ENCODE measurements at regions not wholly inside any gene's neighbourhood (a gene's known extent, or its start where the extent isn't known, plus 50 kb on each side); places are given as distances from the start of the nearest gene placed in this dataset.
A peak's percentile ranks its signal among the peaks of the same experiment; 100 is the strongest.

- no peak for DNase-seq
These were observed 193.5 kb upstream of the CCDC150 start for GRCh38 chr2:196445991-196446390.

DNA sequence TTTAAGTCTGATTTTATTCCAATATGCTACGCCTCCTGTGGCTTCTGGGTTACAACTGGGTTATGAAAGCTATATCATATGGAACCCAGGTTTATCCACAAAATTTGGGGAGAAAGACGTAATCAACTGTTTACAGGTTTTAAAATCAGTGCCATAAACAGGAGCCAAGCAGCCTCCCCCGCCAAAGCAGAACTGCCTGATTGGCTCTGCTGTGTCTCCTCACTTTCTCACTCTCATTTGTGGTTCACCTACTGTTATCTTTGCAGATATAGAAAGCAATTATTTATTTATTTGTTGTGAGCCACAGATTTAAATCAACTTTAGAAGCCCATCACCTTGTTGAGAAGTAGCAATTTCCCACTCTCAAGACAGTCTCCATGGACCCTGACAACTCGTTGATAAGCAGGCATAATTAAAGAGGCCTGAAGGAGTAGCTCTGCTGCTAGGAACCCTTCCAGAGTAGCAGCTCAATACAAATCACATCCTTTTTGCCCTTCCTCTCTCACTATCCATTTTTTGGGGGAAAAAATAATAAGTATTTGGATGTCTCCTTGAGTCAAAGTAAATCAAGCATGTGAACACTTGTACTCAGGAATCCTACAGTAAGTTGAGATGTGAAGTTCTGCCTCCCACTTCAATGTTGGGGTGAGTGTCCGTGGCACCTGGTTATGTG, 191.0 kb upstream of the CCDC150 start:
- DNase-seq = no peak

- DNase-seq = no peak
These were observed 190.4 kb upstream of the CCDC150 start for GRCh38 chr2:196449083-196449482.

DNA sequence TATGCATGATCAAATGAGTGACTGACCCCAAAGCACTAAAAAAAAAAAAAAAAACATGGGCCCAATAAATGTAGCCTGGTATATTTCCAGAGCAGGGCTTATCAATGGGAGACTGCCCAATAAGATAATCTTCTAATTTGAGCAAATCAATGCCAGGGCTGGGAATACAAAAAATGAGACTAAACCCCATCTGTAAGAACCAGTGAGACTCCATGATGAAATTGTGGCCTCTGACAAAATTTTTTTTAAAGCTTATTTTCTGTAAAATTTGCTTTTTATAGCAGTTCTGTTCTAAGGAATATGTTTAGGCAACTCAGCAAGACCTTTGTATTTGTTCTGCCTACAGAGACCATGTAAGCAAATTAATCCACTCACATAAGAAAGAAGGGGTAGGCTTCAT, 186.8 kb upstream of the CCDC150 start:
- no peak for DNase-seq

DNA sequence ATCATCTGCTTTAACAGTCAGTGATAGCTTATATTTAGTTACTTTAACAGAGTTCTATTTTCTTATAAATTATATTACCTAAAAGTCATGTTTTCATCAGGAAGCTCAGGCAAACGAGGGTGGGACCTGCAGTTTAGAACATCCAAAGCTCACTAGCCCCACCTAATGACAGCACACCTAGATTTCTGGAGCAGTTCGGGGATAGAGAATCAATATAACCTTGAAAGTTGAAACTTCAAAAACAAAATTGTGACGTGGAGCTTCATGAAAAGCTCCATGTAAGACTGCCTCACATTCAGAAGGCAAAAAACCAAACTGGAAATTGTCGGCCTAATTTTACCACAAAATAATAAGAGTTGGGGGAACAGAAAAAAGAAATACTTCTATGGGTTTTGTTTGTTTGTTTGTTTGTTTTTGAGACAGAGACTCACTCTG, 185.9 kb upstream of the CCDC150 start:
- DNase-seq = peak; percentile 18

GRCh38 chr2:196454492-196454891, 185.0 kb upstream of the CCDC150 start:
- DNase-seq = no peak

GRCh38 chr2:196459539-196459938, 180.0 kb upstream of the CCDC150 start:
- no peak for DNase-seq

GRCh38 chr2:196463706-196464105, 175.8 kb upstream of the CCDC150 start:
- DNase-seq = no peak

DNA sequence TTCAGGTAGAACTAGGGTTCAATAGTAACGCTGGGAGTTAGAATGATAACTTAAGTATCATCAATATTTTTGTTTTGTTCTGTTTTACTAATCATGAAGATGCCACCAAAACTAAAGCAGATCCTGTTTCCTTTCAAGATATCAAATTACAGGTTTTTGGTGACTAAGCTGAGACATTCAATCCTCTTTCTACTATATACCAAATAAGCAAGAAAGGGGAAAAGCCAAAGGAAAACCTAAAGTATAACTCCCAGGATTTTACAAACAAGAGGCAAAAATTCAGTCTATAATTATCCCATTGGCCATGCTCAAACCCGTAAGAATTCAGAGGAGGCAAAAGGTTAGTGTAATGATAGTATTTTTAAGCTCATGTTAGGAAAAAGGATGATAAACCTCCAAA, 175.2 kb upstream of the CCDC150 start:
- DNase-seq = no peak

DNA sequence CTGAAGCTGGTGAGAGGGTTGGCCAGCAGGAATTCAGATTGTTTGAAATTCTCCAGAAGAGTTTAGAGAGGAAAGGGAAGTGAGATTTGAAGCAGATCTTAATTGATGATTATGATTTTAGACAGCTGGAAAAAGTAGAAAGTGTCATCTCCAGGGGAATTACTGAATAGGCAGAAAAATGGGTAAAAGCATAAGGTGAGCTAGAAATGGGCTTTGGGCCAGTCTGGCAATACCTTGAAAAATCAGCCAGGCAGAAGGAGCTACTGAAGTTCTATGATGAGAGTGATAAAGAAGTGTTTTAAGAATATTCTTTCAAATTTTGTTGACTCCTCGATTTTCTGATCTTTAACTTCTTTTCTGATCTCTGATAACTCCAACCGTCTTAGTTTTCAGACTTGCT, 172.9 kb upstream of the CCDC150 start:
- DNase-seq = no peak

- DNase-seq = no peak
These were observed 171.1 kb upstream of the CCDC150 start for GRCh38 chr2:196468394-196468793.

DNA sequence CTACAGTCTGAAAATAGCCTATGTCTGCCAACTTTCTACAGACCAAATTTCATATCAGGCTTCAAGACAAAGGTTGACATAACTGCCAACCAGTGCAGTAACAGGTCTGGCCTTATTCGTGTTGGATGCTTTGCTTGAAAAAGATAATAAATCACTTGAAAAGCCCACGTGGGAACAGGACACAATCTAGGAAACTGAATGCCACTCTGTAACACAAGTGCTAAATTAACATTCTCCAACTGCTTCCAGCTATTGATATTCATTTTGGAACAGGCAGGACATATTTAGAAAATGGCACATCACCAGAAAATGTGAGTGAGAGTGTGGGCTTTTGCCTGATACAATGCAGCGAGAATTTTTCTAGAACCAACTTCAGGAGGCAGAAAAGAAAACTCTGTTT, 165.9 kb upstream of the CCDC150 start:
- no peak for DNase-seq

DNA sequence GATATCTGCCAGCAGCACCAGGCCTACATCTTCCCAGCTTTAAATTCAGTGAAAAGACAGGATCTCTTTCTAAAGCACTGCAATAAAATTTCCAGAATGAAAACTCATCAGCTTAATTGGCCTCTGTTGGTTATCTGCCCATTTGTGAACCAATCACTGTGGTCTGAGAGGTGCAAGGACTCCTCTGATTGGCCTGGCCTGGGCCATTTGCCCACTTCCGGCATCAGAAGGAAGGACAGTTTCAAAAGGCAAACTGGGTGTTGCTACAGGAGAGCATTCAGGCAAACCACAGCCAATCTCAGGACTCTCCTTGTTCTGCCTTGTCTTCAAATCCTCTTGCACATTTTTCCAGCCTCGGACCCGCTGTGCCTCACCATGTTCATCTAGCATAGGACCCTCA, 163.9 kb upstream of the CCDC150 start:
- no peak for DNase-seq

DNA sequence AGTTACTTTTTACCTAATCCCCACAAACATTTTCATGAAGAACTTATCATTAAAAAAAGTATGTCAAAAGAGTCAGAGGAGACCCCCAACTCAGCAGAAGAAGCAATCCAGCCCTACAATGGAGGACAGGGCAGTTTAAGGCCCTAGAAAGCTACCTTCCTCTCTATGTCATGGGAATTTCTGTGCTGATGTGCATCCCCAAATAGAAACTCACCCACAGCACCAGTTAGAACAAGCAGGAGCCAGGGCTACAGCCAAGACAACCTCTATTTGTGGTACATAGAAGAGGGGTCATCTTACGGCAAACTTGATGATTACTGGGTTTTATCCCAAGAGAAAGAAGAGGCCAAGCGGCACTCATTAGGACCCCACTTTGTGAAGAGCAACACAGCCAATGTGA, 160.9 kb upstream of the CCDC150 start:
- no peak for DNase-seq

GRCh38 chr2:196479350-196479749, 160.2 kb upstream of the CCDC150 start:
- DNase-seq = no peak

DNA sequence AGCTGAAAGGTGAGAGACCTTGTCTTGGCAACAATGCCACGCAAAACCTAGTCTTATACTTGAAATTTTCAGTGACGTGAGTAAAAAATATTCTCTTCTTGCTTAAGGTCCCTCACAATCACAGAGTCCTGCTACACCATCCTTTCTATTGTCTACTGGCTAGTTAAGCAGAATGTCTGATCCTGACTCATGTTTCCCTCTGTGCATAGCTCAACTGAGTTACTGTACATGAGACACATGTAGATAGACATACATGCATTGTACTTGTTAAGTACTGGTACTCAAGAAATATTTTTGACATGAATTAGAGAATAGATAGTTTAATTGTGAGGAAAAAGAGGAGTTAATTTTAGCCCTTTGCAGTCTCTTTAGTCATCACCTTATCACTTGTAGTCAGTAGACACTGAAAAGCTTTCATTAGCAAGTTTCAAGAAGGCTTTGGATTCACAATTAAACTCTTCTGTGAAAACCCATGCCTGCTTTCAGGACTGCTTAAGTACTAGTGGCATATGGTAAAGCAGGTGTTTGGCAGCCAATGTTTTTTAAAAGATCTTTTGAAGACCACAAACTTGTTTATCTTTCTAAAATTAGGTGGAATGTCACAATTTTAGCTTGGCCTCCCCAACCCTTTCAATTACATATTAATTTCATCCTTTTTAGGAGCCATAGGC, 158.7 kb upstream of the CCDC150 start:
- no peak for DNase-seq

DNA sequence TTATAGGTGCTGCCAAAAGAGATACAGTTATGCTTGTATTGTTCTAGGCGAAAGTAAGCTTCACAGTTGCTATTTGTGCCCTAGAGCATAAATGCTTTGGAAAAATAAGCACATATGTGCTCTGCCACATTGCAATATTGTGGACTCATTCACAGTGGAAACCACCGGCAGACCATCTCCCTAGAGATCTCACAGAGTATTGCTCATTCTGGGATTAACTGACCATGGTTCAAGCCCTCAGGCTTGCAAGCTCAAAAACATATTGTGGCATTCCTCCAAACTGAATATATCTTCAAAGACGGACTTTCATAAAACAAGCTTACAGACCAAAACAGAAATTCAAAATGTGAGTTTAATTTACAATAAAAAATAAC, 158.2 kb upstream of the CCDC150 start:
- DNase-seq = no peak

DNA sequence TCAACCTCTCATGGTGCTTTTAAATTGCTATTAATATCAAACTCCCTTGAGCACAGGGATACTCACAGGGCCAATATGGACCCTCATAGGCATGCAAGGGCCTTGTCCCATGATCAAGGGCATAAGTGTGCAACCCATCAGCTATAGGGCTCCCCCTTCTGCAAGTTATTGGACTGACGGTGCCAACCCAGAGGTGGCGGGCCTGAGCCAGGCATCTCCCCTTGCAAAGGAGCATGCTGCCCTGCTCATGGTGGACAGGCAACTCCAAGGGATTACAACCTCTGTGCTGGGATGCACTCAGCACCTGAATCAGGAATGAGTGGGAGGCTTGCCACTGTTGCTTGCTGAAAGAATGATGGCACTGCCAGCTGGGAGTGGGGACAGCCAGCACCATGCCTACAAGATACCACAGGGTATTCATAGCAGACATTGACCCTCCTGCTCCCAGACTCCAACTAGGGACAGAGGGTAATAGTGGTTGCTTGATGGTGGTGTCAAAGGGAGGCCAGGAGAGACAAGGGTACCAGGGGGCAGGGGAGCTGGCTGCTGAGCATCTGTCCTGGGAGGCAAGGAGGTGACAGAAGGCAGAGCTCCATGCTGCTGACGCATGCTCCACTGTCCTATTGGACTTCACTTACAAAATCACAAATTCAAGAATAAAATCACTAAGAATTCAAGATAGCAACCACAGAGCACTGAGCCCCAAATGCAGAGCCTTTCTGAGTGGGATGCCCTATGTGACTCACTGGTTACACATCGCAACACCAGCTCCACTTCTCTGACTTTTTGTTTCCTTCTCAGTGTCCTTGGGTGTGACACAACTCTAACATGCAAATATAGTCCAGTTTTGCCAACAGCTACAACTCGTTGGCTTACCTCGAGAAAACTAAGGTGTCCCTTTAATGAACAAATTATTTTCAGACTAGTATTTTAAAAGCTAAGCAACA, 157.1 kb upstream of the CCDC150 start:
- no peak for DNase-seq

DNA sequence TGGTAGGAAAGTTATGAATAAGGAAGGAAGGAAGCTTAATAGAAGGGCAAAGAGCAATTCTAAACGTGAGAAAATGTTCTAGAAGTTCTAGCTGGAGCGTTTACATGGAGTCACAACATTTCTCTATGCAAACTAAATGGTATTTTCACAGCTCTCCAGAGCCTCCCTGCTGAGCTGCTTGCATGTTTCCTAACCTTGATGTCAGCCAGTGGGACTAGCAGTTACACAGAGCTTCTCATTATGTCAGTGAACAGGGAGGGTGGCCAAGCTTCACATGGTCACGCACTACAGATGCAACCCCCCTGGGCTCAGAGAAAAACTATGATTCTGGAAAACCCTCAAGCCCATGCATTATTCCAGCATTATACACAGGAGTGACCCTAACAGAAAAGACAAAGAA, 153.4 kb upstream of the CCDC150 start:
- no peak for DNase-seq

DNA sequence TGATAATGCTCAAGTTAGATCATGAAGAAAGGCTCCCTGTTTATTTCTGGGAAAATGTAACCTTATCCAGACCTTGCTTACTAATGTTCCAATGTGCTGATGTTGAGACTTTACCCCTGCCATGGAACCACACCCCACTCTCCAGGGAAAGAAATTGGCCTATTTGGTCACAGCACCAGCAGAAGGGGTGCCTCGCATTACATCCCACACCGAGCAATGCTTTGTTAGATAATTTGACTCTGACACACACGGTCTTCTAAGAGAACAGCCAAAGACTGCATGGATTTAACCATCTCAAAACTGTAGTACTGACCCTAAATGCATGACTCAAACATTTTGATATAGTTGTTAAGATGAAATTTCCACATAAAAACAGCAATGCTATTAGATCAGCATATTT, 152.1 kb upstream of the CCDC150 start:
- no peak for DNase-seq

DNA sequence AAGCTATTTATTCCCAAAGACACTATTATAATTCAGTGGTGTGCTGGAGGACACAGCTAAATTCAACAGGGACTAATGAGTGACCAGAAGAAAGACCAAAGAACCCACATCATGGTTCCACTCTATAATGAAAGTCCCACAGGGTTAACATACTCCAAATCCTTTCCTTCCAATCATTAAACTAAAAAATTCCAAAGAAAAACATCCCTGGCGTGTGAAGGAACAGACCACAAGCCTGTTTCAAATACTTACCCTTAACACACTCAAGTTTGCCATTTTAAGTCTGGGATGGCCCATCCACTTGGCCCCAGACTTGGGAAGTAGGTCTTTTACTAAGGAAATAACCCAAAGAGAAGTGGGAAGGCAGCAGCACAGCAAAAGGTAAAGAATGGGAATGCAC, 150.1 kb upstream of the CCDC150 start:
- DNase-seq = no peak

- no peak for DNase-seq
These were observed 146.6 kb upstream of the CCDC150 start for GRCh38 chr2:196492946-196493345.

GRCh38 chr2:196498962-196499361, 140.6 kb upstream of the CCDC150 start:
- DNase-seq = no peak

DNA sequence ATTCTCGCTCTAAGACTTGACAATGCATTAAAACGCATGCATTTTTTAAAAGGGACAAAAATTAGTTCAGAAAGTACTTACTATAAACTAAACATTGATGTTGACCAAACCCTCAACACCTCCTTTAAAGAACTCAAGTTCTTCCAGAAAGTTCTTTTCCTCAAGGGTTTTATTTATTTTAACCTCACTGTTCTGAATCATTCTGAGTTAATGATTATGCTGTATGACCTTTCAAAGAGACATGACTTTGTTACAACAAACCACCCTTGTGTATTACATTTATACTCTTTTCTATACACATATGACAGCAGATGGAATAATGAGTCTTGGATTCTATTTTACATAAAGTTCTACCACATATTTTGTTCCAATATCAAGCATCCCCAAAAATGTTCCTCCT, 139.8 kb upstream of the CCDC150 start:
- no peak for DNase-seq

Measured in NCI-H1105 treated with DMSO at 0.1 percent for 48 hours (cell line).